Activated CD4-positive, CD25-positive, alpha-beta regulatory T cell treated with anti-CD3 and anti-CD28 coated beads, Interleukin-2, amount 50 U/mL, for 72 hours (primary cell): ENCODE measurements at regions not wholly inside any gene's neighbourhood (a gene's known extent, or its start where the extent isn't known, plus 50 kb on each side); places are given as distances from the start of the nearest gene placed in this dataset.
"Not testable (repeated sequence)": the region's sequence is repeated elsewhere in the genome, so short reads cannot be mapped to it uniquely, and the experiment has no call there.

Source experiments
- DNase-seq: peaks from one replicate; pipeline ENCODE4 v3.0.0; 2021

- no peak for DNase-seq
Observed at GRCh38 chr1:212495766-212496494, 63.2 kb downstream of the NENF start.

- DNase-seq = no peak
Observed at GRCh38 chr1:212496682-212497081, 64.0 kb downstream of the NENF start.

- no peak for DNase-seq
Observed at GRCh38 chr1:212497553-212497952, 64.8 kb downstream of the NENF start.

- DNase-seq = no peak
Observed at GRCh38 chr1:212498283-212499040, 65.7 kb downstream of the NENF start.

GRCh38 chr1:212500351-212500750 lies 67.6 kb downstream of the NENF start:
- DNase-seq = no peak

- no peak for DNase-seq
Observed at GRCh38 chr1:212500983-212501382, 68.3 kb downstream of the NENF start.

GRCh38 chr1:212503714-212504113 lies 71.0 kb downstream of the NENF start:
- DNase-seq = no peak

GRCh38 chr1:212504171-212504803 lies 71.6 kb downstream of the NENF start:
- no peak for DNase-seq

GRCh38 chr1:212506666-212507065 lies 73.9 kb downstream of the NENF start:
- DNase-seq = no peak

- no peak for DNase-seq
Observed at GRCh38 chr1:212507369-212507768, 74.6 kb downstream of the NENF start.

- DNase-seq = no peak
Observed at GRCh38 chr1:212512816-212513559, 80.3 kb downstream of the NENF start.

- DNase-seq = no peak
Observed at GRCh38 chr1:212513586-212513985, 80.9 kb downstream of the NENF start.

GRCh38 chr1:212514056-212514614 lies 81.4 kb downstream of the NENF start:
- DNase-seq = no peak

GRCh38 chr1:212514782-212515181 lies 82.1 kb downstream of the NENF start:
- no peak for DNase-seq

- no peak for DNase-seq
Observed at GRCh38 chr1:212515329-212515760, 82.6 kb downstream of the NENF start.

GRCh38 chr1:212516012-212516411 lies 83.3 kb downstream of the NENF start:
- not testable (repeated sequence) for DNase-seq

GRCh38 chr1:212518188-212519054 lies 85.7 kb downstream of the NENF start:
- no peak for DNase-seq

GRCh38 chr1:212519131-212519530 lies 86.4 kb downstream of the NENF start:
- no peak for DNase-seq

- DNase-seq = no peak
Observed at GRCh38 chr1:212520299-212520698, 87.6 kb downstream of the NENF start.

- DNase-seq = no peak
Observed at GRCh38 chr1:212520746-212521145, 87.8 kb upstream of the ATF3 start.

GRCh38 chr1:212525479-212526110 lies 83.0 kb upstream of the ATF3 start:
- DNase-seq = no peak
